ENCODE measurements at regions not wholly inside any gene's neighbourhood (a gene's known extent, or its start where the extent isn't known, plus 50 kb on each side); places are given as distances from the start of the nearest gene placed in this dataset.

GRCh38 chr2:188889187-188889586 lies 85.0 kb upstream of the COL3A1 start:
- TF ChIP-seq, protein P1, sequence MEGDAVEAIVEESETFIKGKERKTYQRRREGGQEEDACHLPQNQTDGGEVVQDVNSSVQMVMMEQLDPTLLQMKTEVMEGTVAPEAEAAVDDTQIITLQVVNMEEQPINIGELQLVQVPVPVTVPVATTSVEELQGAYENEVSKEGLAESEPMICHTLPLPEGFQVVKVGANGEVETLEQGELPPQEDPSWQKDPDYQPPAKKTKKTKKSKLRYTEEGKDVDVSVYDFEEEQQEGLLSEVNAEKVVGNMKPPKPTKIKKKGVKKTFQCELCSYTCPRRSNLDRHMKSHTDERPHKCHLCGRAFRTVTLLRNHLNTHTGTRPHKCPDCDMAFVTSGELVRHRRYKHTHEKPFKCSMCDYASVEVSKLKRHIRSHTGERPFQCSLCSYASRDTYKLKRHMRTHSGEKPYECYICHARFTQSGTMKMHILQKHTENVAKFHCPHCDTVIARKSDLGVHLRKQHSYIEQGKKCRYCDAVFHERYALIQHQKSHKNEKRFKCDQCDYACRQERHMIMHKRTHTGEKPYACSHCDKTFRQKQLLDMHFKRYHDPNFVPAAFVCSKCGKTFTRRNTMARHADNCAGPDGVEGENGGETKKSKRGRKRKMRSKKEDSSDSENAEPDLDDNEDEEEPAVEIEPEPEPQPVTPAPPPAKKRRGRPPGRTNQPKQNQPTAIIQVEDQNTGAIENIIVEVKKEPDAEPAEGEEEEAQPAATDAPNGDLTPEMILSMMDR (IDR thresholded peaks at IDR 0.05; ENCODE audit: low read length, missing control alignments): no peak
- no peak for DNase-seq (ENCODE audit: low read depth)
- H3K4me3 ChIP-seq (replicated peaks; ENCODE audit: low read depth, low read length): no peak overlapping the region

GRCh38 chr2:188890755-188891154 lies 83.4 kb upstream of the COL3A1 start:
- H3K4me3 ChIP-seq (replicated peaks; ENCODE audit: low read depth, low read length): no peak overlapping the region
- TF ChIP-seq, protein P1 (IDR thresholded peaks at IDR 0.05; ENCODE audit: low read length, missing control alignments): no peak
- DNase-seq (ENCODE audit: low read depth): no peak

DNA sequence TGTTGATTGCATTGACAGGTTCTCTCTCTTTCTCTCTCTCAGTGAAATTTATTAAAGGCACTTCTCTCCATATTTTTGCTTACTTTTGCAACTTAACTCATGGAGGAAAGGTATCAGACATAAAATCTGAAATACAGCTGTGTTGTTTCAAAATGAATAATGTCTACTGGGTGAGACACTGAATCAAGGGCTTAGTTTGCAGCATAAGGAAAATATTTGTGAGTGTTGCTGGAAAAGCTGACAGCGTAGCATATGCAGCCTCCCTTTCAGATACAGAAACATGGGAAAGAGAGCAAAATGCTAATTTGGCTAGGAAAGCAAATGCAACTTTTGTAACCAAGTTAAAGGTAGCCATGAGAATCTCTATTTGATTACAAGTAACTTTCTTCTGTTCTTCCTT lies 81.5 kb upstream of the COL3A1 start:
- no peak overlapping the region for H3K4me3 ChIP-seq (replicated peaks; ENCODE audit: low read depth, low read length)
- peak; percentile 36 for DNase-seq (ENCODE audit: low read depth)
- TF ChIP-seq, protein P1 (IDR thresholded peaks at IDR 0.05; ENCODE audit: low read length, missing control alignments): no peak

- H3K4me3 ChIP-seq (replicated peaks; ENCODE audit: low read depth, low read length): no peak overlapping the region
- TF ChIP-seq, protein P1 (IDR thresholded peaks at IDR 0.05; ENCODE audit: low read length, missing control alignments): no peak
- DNase-seq (ENCODE audit: low read depth): no peak
These were observed 80.2 kb upstream of the COL3A1 start for GRCh38 chr2:188893972-188894371.

DNA sequence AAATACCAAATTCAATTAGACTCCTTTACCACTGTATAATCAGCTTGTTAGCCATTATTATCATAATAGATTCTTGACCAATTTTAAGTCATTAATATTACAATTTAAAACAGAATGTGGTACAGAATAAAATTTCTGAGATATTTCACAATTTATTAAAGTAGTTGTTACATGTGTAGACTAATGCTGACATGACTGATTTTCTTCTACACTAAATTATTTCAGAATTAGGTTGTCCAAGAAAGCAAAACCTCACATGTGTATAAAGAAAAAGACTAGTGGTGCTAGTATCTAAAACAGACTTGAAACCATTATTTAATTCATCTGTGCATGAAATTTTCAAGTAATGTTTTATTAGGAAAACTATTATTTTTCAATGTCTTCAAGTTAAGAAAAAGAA lies 79.2 kb upstream of the COL3A1 start:
- H3K4me3 ChIP-seq (replicated peaks; ENCODE audit: low read depth, low read length): no peak overlapping the region
- TF ChIP-seq, protein P1 (IDR thresholded peaks at IDR 0.05; ENCODE audit: low read length, missing control alignments): no peak
- DNase-seq (ENCODE audit: low read depth): no peak

DNA sequence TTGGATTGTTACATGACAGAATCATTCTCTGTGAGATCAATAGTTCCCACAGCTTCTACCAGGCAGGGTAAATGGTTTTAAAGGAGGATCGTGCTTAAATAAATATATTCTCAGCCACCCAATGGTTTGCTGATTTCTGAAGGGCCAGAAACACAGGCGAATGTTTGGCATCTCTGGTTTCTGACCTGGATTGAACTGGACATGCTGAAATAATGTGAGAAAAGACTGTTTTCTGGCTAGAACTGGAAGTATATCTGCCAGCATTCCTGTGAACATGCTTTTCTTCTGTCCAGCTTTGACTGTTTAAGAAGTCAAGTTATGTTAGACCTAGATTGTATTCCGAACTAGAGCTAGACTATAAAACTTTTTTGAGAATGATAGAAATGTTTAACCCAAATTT lies 77.1 kb upstream of the COL3A1 start:
- DNase-seq (ENCODE audit: low read depth): peak; percentile 61
- TF ChIP-seq, protein P1 (IDR thresholded peaks at IDR 0.05; ENCODE audit: low read length, missing control alignments): no peak
- no peak overlapping the region for H3K4me3 ChIP-seq (replicated peaks; ENCODE audit: low read depth, low read length)

DNA sequence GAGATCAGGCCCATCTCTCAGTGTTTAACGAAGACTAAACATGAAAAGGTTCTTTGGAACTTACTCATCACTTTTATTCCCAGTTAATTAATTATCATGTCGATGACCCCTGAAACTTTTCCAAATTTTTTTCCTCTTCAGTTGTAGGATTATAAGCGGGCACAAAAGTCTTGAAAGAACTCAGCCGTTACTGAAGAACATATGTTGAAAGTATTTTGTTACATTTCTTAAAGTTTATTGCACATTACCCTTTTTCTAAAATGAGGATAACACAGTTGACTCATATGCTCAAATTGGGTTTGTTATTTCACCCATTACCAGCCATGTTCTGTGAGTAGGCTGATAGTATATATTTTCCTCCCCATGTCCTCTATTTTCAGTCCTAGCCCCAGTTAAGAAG lies 75.9 kb upstream of the COL3A1 start:
- no peak for DNase-seq (ENCODE audit: low read depth)
- TF ChIP-seq, protein P1 (IDR thresholded peaks at IDR 0.05; ENCODE audit: low read length, missing control alignments): no peak
- H3K4me3 ChIP-seq (replicated peaks; ENCODE audit: low read depth, low read length): no peak overlapping the region
